ENCODE measurements at regions not wholly inside any gene's neighbourhood (a gene's known extent, or its start where the extent isn't known, plus 50 kb on each side); places are given as distances from the start of the nearest gene placed in this dataset.

GRCh38 chr12:74725154-74725553 lies 187.5 kb downstream of the ATXN7L3B start:
- Mint-ChIP-seq H3K4me1 (ENCODE audit: insufficient read depth, unreplicated experiment) (no peaks in the 10 kb centered on the region), H3K27ac (ENCODE audit: low read depth, unreplicated experiment) (no peak overlapping the region), H3K36me3 (ENCODE audit: insufficient read depth, unreplicated experiment) (no peaks in the 10 kb centered on the region), H3K4me3 (ENCODE audit: unreplicated experiment) (no peak overlapping the region), H3K9me3 (ENCODE audit: unreplicated experiment) (no peaks in the 10 kb centered on the region), H3K27me3 (ENCODE audit: insufficient read depth, unreplicated experiment) (no peaks in the 10 kb centered on the region)
- CTCF ChIA-PET, result no interaction called here
- POLR2A ChIA-PET, result no interaction called here
- peak; percentile 5 for DNase-seq (ENCODE audit: unreplicated experiment)
- intact Hi-C loops (cut with micrococcal nuclease), result no loop called here
- no TSS peak for BruUV-seq (replicated peaks)
- no peak for TF ChIP-seq CTCF (IDR thresholded peaks at IDR 0.05; ENCODE audit: unreplicated experiment)

DNA sequence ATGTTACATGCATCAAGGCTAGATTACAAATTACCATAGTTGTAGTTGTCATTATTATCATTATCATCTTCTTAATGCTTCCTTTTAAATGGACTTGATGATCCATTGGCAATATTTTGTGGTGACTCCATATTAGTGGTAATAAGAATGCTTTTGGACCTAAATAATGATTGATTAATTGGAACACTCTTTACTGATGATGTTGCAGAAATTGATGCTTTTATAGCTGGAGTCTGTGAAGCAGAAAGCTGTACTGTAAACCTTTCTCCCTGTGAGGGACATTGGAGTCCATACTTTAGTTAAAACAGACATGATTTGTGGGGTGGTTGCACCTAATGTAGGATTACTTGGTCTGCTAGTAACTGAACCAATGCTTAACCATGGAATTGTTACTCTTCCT lies 190.4 kb downstream of the ATXN7L3B start:
- H3K4me1 Mint-ChIP-seq (ENCODE audit: insufficient read depth, unreplicated experiment), result no peaks in the 10 kb centered on the region
- intact Hi-C loops (cut with micrococcal nuclease), result no loop called here
- DNase-seq (ENCODE audit: unreplicated experiment), result no peak
- ChIA-PET CTCF (no interaction called here), POLR2A (no interaction called here)
- BruUV-seq (replicated peaks), result no TSS peak
- H3K27ac Mint-ChIP-seq (ENCODE audit: low read depth, unreplicated experiment), result no peak overlapping the region
- no peak overlapping the region for H3K4me3 Mint-ChIP-seq (ENCODE audit: unreplicated experiment)
- H3K27me3 Mint-ChIP-seq (ENCODE audit: insufficient read depth, unreplicated experiment), result no peaks in the 10 kb centered on the region
- TF ChIP-seq CTCF (IDR thresholded peaks at IDR 0.05; ENCODE audit: unreplicated experiment), result no peak
- no peaks in the 10 kb centered on the region for H3K9me3 Mint-ChIP-seq (ENCODE audit: unreplicated experiment)
- H3K36me3 Mint-ChIP-seq (ENCODE audit: insufficient read depth, unreplicated experiment), result no peaks in the 10 kb centered on the region

DNA sequence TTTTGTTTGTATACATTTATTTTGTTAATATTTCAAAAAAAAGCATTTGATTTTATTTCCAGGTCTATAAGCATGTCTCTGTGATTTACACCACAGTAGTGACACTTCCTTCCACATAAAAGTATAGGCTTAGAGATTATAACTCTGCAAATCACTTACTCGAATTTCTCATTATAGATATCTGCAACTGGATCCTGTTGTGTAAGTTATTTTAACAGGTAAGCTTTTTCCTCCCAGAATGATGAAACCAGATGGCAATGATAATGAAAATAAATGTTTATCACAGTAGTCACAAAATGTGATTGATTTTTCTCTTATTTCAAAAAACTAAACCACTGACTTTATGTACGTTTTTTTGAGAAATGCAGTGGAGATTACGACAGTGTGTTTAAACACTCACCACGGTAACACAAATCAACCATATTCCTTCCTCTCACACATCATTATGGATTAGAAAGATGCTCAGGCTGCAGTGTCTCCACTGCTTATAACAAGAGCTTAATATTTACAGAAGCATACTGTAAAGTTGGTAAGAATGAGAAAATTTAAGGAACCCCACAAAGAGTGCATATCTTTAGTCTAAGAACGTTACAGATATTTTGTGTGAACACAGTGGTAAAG lies 194.6 kb downstream of the ATXN7L3B start:
- ChIA-PET CTCF (no interaction called here), POLR2A (interaction anchor here (0.6 kb wide), 1 partner anchor 1344 kb away, joined by 3 read pairs; no protein-coding TSS in a partner anchor)
- Mint-ChIP-seq H3K27ac (ENCODE audit: low read depth, unreplicated experiment) (no peak overlapping the region), H3K9me3 (ENCODE audit: unreplicated experiment) (peaks cover 8% of the 10 kb centered on the region), H3K27me3 (ENCODE audit: insufficient read depth, unreplicated experiment) (no peaks in the 10 kb centered on the region), H3K4me1 (ENCODE audit: insufficient read depth, unreplicated experiment) (no peaks in the 10 kb centered on the region), H3K4me3 (ENCODE audit: unreplicated experiment) (no peak overlapping the region), H3K36me3 (ENCODE audit: insufficient read depth, unreplicated experiment) (no peaks in the 10 kb centered on the region)
- BruUV-seq (replicated peaks), result no TSS peak
- intact Hi-C loops (cut with micrococcal nuclease), result no loop called here
- DNase-seq (ENCODE audit: unreplicated experiment), result no peak
- TF ChIP-seq CTCF (IDR thresholded peaks at IDR 0.05; ENCODE audit: unreplicated experiment), result no peak

- intact Hi-C loops (cut with micrococcal nuclease), result no loop called here
- POLR2A ChIA-PET, result no interaction called here
- no peak for TF ChIP-seq CTCF (IDR thresholded peaks at IDR 0.05; ENCODE audit: unreplicated experiment)
- CTCF ChIA-PET, result no interaction called here
- Mint-ChIP-seq H3K4me3 (ENCODE audit: unreplicated experiment) (no peak overlapping the region), H3K27ac (ENCODE audit: low read depth, unreplicated experiment) (no peak overlapping the region), H3K36me3 (ENCODE audit: insufficient read depth, unreplicated experiment) (no peaks in the 10 kb centered on the region), H3K4me1 (ENCODE audit: insufficient read depth, unreplicated experiment) (no peaks in the 10 kb centered on the region), H3K27me3 (ENCODE audit: insufficient read depth, unreplicated experiment) (no peaks in the 10 kb centered on the region), H3K9me3 (ENCODE audit: unreplicated experiment) (peaks cover 8% of the 10 kb centered on the region)
- no TSS peak for BruUV-seq (replicated peaks)
- DNase-seq (ENCODE audit: unreplicated experiment), result no peak
Measured at GRCh38 chr12:74732826-74733225, 195.2 kb downstream of the ATXN7L3B start.

Measured in MCF 10A (cell line).